GM21447 (cell line): ENCODE measurements at regions not wholly inside any gene's neighbourhood (a gene's known extent, or its start where the extent isn't known, plus 50 kb on each side); places are given as distances from the start of the nearest gene placed in this dataset.
"Not testable (repeated sequence)": the region's sequence is repeated elsewhere in the genome, so short reads cannot be mapped to it uniquely, and the experiment has no call there.

Source experiments
- ATAC-seq: cut with Tn5 transposase; IDR thresholded peaks from one replicate; pipeline ENCODE4 v1.9.1; 2021; ENCODE audit not compliant: unreplicated experiment

DNA sequence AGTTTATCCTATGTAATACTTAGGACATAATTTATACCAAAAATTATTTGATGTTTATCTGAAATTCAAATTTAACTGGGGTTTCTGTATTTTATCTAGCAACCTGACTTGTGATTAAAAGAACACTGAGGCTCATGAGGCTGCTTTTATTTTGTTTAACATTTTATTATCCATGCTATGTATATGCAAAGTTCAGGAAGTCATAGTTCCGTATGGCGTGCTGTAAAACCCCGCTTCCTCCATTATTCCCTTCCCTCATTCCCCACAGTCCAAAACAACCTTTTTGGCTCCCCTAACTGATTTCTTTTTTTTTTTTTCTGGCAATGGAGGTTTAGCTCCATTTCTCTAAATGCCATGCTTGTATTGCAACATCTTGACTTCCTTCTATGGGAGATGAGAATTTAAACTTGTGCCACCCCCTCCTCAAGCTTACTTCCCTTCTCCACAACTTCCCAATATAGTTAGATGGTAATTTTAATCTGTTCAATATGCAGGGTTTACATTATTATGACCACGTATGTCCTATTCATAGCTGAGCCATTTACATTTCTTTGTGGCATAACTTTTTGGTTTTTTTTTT lies 138.0 kb upstream of the DNAH14 start:
- no peak for ATAC-seq

DNA sequence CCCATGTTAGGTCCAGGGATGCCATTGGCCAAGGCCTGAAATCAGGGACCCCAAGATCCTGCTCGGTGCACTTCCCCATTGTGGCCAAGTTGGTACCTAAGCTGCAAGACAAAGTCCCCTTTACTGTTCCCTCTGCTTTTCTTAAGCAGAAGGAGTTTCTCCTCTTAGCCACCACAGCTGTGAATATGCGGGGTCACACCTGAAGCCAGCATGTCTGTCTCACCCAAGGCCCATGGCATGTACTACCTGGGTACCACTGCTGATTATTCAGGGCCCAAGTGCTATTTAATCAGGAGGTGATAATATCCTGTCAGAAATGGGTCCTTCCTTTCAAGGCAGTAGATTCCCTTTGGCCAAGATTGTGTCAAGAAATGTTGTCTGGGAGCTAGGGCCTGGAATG lies 133.9 kb upstream of the DNAH14 start:
- no peak for ATAC-seq

DNA sequence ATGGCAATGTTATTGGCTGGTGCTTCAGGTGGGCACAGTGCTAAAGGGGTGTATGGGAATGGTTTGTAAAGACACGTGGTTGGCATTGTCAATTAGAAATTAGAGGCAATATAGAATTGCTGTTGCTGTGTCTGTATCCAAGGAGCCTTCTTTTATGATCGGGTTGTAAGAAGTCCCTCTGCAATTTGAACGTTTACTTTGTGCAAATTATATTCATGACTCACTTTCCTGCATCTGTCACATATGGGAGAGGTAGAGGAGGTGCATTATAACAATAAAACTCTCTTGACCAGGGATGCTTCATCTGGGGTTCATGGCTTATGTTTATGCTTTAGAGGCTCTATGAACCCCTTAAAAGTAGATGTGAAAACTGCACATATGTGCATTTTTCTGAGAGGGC lies 130.4 kb upstream of the DNAH14 start:
- ATAC-seq = no peak

DNA sequence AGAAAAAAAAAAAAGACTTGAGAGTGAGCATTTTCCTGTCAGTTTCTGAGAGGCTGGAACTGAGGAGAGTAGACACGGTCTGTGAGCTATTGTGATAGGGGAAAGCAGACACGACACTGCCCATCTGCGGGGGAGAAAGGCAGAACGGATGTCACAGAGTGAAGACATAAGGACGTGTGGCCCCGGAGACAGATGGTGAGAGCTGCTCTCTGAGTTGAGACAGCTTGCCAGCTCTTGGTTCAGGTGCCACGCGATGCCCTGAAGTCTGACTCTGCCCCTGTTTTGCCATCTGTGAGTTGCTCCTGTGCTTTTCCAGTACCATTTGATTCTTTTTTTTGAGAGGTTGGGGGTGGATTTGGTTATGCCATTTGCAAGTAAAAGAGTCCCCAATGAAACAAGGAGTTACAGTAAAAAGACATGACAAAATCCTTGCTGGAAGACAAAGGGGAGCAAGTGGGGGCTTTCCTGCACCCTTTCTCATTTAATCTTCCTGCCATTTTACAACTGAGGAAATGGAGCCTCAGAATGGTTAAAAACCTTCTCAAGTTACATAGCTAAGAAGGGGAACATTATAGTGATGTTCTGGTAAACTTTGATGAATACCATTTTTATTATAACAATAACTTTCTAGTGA lies 128.9 kb upstream of the DNAH14 start:
- no peak for ATAC-seq

DNA sequence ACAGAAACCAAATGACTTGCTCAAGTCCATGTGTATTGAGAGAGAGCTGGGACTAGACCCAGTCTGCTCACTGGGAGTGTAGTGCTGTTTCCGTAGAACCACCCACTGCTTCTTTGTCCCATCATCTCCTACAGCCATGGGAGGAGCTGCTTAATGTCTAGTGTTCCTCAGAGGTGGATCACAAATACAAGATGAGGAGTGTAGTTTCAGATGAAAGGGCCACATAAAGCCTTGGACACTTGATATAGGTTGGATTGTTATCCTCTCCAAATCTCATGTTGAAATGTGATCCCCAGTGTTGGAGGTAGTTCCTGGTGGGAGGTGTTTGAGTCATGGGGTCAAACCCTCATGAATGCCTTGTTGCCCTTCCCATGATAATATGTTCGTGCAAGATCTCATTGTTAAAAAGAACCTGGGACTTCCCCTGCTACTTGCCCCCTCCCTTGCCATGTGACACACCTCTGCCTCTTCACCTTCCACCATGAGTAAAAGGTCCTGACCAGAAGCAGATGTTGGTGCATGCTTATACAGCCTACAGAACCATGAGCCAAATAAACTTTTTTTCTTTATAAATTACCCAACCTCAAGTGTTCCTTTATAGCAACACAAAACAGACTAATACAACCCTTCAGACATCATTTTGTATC lies 127.5 kb upstream of the DNAH14 start:
- no peak for ATAC-seq

DNA sequence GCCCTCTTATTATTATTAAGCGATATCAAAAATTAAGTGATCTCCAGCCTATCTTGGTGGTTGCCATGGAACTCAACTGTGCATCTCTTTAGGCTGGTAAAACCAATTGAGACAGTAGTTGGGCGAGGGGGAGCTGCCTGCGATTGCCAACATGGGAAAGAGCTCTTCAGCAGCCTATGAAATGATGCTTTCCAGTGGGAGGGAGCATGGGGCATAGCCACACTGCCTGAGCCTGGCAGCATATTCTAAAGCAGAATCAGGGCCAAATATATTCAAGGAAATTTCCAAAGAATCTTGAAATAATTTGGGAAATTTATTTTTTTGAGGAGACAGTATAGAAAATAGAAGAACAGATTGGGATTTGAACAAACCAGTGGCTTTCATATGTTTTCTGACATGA lies 126.9 kb upstream of the DNAH14 start:
- ATAC-seq = no peak

DNA sequence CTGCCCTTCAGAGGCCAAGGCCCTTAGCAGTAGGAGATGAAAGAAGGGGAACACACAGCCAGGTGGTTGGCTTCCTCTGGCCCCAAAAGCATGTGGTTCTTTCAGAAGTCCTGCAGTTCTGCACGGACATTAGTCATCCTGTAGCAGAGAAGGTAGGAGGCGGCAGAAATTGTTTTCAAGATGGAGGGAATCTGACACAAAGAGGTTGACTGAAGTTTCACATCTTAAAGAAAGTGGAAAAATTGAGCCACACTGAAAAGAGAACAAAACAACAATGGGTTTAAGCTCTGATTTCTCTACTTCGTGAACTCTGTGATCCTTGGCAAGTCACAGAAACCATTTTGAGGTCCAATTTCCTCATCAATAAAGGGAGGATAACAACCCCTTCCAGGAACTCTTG lies 125.3 kb upstream of the DNAH14 start:
- ATAC-seq = no peak

DNA sequence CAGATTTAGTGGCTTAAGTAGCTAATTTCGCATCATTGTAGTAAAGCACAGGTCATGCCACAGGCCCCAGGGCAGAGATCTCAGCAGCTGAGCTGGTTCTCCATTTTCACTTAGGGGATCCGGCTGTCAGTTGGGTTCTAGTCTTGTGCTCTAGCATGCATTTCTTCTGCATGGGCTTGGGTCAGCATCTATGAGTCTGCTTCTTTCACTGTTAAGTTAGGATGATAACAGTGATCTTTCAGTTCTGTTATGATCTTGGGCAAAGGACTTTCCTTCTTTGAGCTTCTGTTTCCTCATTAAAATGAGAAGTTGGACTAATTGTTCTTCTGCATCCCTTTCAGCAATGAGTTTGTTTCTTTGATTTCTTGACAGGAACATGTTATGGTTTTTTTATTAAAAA lies 123.6 kb upstream of the DNAH14 start:
- ATAC-seq = no peak

DNA sequence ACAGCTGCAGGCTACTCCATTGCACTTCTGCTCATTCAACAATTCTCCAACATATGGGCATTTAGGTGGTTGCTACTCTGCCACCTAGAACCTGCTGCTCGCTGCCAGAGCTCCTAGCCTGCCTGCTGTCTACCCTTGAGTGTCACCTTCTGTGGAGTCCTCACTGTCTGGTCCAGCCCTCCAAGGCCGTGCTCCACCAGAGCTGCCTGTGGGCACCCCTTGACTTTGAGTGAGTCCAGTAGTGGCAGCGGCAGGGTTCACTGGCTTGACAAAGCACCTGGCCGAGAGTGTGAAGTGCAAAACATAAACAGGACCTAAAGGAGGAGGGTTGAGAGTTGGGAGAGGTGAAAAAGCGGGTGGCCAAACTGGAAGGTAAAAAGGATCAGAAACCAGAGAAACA lies 120.3 kb upstream of the DNAH14 start:
- ATAC-seq = no peak

DNA sequence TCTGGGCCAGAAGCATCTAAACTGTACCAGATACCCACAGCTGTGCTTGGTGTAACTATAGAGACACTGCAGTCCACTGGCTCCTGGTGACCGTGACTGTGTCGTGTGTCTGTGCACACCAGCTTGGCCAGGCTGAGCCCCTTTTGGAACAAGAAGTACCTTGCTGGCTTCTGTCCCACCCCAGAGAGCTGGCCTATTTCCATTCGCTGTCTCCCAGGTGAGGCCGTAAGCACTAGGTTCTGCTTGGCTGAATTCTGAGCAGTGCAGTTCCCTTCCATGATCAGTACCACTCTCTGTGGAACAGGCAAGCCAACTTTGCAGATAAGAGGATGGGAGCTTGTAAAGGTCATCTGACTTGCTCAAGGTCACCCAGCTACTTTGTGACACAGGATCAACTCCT lies 119.9 kb upstream of the DNAH14 start:
- ATAC-seq = no peak

DNA sequence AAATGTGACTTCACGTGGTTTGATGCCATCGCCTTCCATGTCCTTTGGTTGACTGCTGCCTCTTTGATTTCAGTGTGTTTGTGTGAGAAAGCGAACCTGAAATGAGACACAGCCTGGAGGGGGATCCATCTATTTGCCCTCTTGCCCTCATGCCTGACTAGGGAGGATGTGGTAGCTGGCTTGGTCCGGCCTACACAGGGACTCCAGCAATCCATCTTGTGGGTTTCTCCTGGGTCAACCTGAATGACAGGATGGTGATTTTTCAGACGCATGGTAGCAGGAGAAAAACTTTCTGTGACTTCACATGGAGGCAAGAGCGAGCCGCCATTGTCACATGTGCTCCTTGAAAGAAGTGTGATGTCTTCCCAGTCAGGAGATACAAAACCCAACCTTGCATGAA lies 117.9 kb upstream of the DNAH14 start:
- ATAC-seq = no peak

DNA sequence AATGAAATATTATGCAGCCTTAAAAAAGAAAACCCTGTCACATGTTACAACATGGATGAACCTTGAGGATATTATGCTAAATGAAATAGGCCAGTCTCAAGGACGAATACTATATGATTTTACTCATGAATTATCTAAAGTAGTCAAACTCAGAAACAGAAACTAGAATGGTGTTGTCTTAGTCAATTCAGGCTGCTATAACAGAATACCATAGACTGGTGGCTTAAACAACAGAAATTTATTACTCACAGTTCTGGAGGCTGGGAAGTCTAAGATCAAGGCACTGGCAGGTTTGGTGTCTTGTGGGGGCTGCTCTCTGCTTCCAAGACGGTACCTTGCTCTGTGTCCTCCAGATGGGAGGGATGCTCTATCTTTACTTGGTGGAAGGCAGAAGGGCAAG lies 113.8 kb upstream of the DNAH14 start:
- ATAC-seq = no peak

DNA sequence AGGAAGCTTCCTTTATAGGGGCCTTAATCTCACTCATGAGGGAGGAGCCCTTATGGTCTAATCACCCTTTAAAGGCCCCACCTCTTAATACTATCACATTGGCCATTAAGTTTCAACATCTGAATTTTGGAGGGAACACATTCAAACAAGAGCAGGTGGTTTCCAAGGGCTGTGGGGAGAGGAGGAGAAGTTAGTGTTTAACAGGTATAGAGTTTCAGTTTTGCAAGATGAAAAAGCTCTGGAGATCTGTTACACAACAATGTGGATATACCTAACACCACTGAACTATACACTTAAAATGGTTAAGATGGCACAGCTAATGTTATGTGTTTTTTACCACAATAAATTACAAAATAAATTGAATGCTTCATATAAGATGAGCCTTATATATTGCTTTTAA lies 113.4 kb upstream of the DNAH14 start:
- no peak for ATAC-seq

DNA sequence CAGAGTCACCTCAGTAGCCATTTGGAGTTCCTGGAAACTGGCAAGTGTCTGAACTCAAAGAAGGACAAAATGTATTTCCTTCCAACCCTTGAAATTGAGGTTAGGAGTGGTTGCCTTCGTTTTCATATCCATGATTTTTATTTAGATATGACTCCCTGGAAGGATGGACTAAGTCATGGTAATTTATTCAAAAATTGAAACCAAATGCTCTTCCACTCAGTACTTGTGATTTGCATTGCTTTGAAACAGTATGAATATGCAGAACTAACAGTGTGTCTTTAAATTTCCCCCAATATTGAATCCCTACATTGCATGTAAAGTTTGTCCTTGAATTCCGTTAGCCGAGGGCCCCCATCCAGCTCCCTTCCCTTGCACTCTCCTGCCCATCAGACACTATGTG lies 112.1 kb upstream of the DNAH14 start:
- ATAC-seq = no peak

DNA sequence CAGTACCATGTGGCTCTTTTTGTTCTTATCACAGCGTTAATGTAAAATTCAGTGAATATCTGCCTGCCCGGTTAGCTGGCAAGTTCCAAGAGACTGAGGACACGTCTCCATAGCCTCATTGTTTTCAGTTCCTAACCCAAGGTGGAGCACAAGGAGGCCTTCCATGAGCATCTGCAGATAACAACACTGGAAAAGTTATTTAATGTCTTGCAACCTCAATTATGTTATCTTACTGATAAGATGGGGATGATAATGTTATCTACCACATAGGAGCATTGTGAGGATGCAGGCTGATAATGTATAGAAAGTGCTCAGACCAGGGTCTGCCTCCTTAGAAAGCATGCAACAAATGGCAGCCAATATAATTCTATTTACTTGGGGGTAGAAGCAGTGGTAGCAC lies 109.6 kb upstream of the DNAH14 start:
- ATAC-seq = no peak

DNA sequence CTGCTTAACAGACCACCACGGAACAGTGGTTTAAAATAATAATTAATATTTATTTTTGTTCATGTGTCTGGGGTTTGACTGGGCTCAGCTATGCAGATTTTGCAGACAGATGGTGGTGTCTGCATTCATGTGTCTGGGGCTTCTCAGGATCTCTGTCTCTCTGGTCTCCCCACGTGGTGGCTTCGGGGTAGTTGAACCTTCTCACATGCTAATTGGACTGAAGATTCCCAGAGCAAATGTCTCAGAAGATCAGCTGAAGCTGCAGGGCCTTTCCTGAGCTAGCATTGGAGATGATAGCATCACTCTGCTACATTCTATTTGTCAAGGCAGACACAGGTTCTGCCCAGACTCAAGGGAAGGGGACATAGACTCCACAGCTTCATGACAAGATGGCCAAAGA lies 109.1 kb upstream of the DNAH14 start:
- no peak for ATAC-seq

DNA sequence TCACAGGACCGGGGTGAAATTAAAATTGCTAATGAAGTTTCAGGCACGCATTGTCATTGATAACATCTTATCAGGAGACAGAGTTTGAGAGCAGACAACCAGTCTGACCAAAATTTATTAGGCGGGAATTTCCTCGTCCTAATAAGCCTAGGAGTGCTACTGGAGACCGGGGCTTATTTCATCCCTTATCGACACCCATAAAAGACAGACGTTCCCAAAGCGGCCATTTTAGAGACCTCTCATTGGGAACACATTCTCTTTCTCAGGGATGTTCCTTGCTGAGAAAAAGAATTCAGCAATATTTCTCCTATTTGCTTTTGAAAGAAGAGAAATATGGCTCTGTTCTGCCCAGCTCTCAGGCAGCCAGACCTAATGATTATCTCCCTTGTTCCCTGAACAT lies 107.7 kb upstream of the DNAH14 start:
- ATAC-seq = not testable (repeated sequence)

DNA sequence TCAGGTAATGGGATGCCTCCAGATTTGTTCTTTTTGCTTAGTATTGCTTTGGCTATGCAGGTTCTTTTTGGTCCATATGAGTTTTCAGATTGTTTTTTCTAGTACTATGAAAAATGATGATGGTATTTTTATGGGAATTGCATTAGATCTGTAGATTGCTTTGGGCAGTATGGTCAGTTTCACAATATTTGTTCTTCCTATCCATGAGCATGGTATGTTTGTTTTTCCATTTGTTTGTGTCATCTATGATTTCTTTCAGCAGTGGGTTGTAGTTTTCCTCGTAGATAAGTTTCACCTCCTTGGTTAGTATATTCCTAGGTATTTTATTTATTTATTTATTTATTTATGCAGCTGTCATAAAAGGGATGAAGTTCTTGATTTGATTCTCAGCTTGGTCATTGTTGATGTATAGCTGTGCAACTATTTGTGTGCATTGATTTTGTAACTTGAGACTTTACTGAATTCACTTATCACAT lies 103.9 kb upstream of the DNAH14 start:
- no peak for ATAC-seq

DNA sequence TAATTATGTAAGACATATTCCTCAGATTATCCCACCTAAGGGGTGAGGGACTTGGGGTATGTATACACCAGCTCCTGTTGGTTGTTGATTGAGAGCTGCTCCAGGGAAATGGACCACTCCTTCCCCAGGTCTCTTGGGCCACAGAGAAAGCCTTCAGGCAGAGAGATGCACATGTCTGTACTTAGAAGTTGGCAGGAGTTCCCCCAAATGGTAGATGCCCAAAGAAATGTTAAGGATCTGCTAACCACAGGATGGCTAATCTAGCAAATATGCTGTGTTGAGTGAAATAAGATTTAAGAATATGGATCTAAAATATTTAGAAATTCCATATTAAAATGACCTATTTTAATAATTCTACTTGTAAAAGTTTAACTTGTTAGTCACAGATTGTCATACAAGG lies 100.8 kb upstream of the DNAH14 start:
- ATAC-seq = no peak

DNA sequence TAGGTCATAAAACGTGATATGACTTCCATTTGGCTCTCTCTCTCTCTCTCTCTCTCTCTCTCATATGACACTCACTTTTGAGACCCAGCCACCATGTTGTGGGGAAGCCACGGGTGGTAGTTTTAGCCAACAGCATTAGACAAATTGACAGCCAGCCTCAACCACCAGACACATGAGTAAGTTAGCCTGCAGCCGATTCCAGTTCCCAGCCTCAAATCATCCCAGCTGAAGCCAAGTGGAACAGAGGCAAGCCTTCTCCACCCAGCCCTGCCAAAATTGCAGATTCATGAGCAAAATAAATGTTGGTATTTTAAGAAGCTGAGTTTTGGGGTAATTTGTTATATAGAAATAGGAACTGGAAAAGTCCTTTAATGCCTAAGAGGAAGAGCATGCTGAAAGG lies 98.0 kb upstream of the DNAH14 start:
- ATAC-seq = no peak

DNA sequence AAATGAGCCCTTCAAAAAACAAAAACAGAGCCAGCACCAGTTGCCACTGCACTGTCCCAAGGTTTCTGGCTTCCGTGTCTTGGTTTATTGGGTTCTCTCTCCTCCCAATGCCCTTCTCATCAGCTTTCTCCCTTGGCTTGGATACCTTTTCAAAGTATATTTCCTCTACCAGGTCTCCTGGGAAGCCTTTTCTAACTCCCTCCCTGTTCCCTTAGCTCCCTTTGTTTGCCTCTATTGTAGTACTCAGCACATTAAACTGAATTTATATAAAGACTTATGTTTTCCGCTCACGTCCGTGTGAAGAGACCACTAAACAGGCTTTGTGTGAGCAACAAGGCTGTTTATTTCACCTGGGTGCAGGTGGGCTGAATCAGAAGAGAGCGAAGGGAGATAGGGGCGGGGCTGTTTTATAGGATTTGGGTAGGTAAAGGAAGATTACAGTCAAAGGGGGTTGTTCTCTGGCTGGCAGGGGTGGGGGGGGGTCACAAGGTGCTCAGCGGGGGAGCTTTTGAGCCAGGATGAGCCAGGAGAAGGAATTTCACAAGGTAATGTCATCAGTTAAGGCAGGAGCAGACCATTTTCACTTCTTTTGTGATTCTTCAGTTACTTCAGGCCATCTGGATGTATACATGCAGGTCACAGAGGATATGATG lies 89.7 kb upstream of the DNAH14 start:
- not testable (repeated sequence) for ATAC-seq

DNA sequence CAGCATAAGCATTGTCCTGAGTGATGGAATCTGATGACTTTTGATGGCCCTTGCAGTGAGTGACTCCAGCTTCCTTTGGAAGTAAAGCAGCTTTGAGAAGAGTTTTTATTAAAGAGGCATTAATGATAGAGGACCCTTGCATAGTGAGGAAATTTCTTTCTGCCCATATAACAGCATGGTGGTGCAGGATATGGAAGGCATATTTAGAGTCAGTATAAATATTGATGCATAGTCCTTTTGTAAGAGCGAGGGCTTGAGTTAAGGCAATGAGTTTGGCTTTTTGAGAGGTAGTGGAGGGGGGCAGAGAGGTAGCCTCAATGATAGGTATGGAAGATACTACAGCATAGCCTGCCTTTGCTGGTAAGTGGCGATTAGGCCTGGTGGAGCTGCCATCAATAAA lies 87.7 kb upstream of the DNAH14 start:
- not testable (repeated sequence) for ATAC-seq
